ENCODE measurements at regions not wholly inside any gene's neighbourhood (a gene's known extent, or its start where the extent isn't known, plus 50 kb on each side); places are given as distances from the start of the nearest gene placed in this dataset.

DNA sequence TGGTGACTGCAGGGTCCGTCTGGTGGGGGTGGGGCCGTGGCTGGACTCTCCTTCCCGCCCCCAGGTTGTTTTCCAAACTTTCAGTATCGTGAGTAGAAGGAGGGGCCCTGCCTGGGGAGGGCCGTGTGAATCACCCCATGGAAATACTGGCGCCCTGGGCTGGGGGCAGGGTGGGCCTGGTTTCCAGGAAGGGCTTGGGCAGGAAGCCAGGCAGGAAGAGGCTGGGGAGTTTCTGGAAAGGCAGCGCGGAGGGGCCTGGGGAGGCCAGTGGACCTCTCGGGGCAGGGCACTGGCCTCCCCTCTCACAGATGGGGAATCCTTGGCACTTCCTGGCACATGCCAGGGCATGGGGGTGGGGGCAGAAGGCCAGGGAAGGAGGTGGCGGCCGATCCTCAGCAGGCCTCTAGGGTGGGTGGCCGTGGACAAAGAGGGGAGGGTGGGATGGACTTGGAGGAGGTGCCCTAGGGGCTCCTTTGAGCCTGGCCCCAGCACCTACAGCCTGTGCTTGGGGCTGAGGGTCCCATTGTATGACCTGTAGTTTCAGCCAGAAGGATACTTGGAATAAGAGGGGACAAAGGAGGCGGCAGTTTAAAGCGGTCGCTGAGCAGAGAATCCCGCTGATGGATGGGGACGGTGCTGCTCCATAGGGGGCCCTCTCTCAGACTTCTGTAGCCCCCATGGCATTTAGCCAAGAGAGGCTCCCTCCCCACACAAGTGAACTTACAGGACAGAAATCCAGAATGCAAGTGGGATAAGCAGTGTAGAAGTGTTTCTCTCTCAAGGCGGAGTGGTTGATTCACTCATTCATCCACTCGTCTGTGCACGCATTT, 56.5 kb upstream of the GATA2 start:
- no peaks in the 10 kb centered on the region for H3K9me2 ChIP-seq (replicated peaks; ENCODE audit: low read length)
- no TSS peak for BruUV-seq (replicated peaks)
- peaks cover 3% of the 10 kb centered on the region; the same call in 1 of the 2 replicates for H3K4me1 ChIP-seq (ENCODE audit: insufficient read depth, low read length)
- H3K36me3 ChIP-seq (ENCODE audit: low read depth, low read length) = no peaks in the 10 kb centered on the region
- DNase-seq = peak; percentile 3
- no peak overlapping the region for H2AFZ ChIP-seq (ENCODE audit: low read length)
- no peaks in the 10 kb centered on the region for H3K79me2 ChIP-seq (ENCODE audit: low read length)
- no peaks in the 10 kb centered on the region for H3F3A ChIP-seq (ENCODE audit: low read length, unreplicated experiment)
- ChIA-PET POLR2A (ENCODE audit: unreplicated experiment) (no interaction called here), CTCF (no interaction called here)
- no peaks in the 10 kb centered on the region for H4K20me1 ChIP-seq (ENCODE audit: low read length)
- H3K9ac ChIP-seq (ENCODE audit: low read length) = no peak overlapping the region
- H3K4me3 ChIP-seq (ENCODE audit: low read length) = no peak overlapping the region
- TF ChIP-seq, protein P1, sequence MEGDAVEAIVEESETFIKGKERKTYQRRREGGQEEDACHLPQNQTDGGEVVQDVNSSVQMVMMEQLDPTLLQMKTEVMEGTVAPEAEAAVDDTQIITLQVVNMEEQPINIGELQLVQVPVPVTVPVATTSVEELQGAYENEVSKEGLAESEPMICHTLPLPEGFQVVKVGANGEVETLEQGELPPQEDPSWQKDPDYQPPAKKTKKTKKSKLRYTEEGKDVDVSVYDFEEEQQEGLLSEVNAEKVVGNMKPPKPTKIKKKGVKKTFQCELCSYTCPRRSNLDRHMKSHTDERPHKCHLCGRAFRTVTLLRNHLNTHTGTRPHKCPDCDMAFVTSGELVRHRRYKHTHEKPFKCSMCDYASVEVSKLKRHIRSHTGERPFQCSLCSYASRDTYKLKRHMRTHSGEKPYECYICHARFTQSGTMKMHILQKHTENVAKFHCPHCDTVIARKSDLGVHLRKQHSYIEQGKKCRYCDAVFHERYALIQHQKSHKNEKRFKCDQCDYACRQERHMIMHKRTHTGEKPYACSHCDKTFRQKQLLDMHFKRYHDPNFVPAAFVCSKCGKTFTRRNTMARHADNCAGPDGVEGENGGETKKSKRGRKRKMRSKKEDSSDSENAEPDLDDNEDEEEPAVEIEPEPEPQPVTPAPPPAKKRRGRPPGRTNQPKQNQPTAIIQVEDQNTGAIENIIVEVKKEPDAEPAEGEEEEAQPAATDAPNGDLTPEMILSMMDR (conservative IDR thresholded peaks at IDR 0.05; ENCODE audit: low read depth, low read length) = no peak
- TF ChIP-seq EZH2phosphoT487 (IDR thresholded peaks at IDR 0.05; ENCODE audit: borderline replicate concordance, low read length) (no peak), EZH2 (IDR thresholded peaks at IDR 0.05; ENCODE audit: low read length, unreplicated experiment) (no peak)
- no peaks in the 10 kb centered on the region for H3K9me3 ChIP-seq (ENCODE audit: low read length)
- no peak for ATAC-seq
- no peak overlapping the region for H3K4me2 ChIP-seq (ENCODE audit: low read length)
- intact Hi-C loops (cut with micrococcal nuclease) = no loop called here
- no peak overlapping the region for H3K27ac ChIP-seq (ENCODE audit: low read length)
- no peaks in the 10 kb centered on the region for H3K27me3 ChIP-seq (ENCODE audit: low read length)

DNA sequence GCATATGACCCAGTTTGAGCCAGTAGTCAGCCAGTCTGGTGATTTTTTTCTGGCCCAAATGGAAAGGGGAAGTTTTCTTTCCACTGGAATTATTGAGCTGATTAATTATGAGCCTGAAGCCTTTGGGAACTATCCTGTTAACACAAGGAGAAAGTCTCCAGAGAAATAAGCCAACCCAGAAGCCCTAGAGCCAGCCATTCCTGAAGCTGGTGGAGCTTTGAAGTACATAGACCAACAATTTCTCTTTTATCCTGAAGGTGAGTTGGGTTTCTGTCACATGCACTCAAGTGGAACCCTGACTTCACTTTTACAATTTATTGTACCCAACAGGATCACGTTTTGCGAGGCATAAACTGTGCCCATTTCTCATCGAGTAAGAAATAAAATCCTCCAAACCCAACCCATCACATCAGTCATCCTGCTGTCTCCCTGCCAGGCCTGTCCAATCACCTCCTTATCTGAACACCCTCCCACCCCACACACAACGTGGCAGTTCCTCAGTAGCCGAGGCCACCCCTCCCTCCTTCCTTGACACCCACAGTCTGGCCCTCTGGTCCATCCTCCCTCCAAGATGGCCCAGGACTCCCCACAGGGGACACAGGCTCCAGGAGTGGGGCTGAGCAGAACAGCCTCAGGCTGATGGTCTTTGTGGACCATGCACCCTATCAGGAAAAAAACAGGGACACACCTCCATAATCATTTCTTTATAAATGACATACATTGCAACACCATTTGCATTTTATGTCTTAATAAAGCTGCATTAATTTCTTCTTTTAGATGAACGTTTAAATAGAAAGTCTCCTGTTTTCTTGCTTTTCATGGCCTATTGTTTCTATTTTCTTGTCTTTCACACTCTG, 55.7 kb upstream of the GATA2 start:
- Histone ChIP-seq H3K9ac (ENCODE audit: low read length) (no peak overlapping the region), H3K36me3 (ENCODE audit: low read depth, low read length) (no peaks in the 10 kb centered on the region), H2AFZ (ENCODE audit: low read length) (no peak overlapping the region), H3K27ac (ENCODE audit: low read length) (no peak overlapping the region), H3K4me1 (ENCODE audit: insufficient read depth, low read length) (no peaks in the 10 kb centered on the region), H4K20me1 (ENCODE audit: low read length) (no peaks in the 10 kb centered on the region), H3K27me3 (ENCODE audit: low read length) (no peaks in the 10 kb centered on the region), H3K4me2 (ENCODE audit: low read length) (no peak overlapping the region), H3K9me2 (replicated peaks; ENCODE audit: low read length) (no peaks in the 10 kb centered on the region), H3K79me2 (ENCODE audit: low read length) (no peaks in the 10 kb centered on the region), H3K4me3 (ENCODE audit: low read length) (no peak overlapping the region), H3K9me3 (ENCODE audit: low read length) (no peaks in the 10 kb centered on the region), H3F3A (ENCODE audit: low read length, unreplicated experiment) (no peaks in the 10 kb centered on the region)
- POLR2A ChIA-PET (ENCODE audit: unreplicated experiment) = no interaction called here
- DNase-seq (no peak), ATAC-seq (no peak)
- TF ChIP-seq, protein P1 (conservative IDR thresholded peaks at IDR 0.05; ENCODE audit: low read depth, low read length) = no peak
- no peak for TF ChIP-seq EZH2phosphoT487 (IDR thresholded peaks at IDR 0.05; ENCODE audit: borderline replicate concordance, low read length)
- TF ChIP-seq EZH2 (IDR thresholded peaks at IDR 0.05; ENCODE audit: low read length, unreplicated experiment) = no peak
- BruUV-seq (replicated peaks) = no TSS peak
- intact Hi-C loops (cut with micrococcal nuclease) = no loop called here
- CTCF ChIA-PET = no interaction called here
